Esophagus muscularis mucosa (tissue), 4 donors: ENCODE measurements at regions not wholly inside any gene's neighbourhood (a gene's known extent, or its start where the extent isn't known, plus 50 kb on each side); places are given as distances from the start of the nearest gene placed in this dataset.

ENCODE experiments used
- DNase-seq: peaks from one replicate; pipeline ENCODE4 v3.0.0-alpha.2; 2017; ENCODE audit errors: extremely low spot score
- H3K27ac ChIP-seq, 4 donors: fragments of 200-600 bp; sonication (generic); replicated peaks in 1 of 4; 1 replicate in 3 of 4; 2 replicates in 1 of 4; pipeline ENCODE4 v1.5.1; 2016 to 2019; ENCODE audit warnings: mild to moderate bottlenecking in 1 of 4
- H3K27me3 ChIP-seq, 4 donors: fragments of 200-600 bp; sonication (generic); one replicate each; pipeline versions ENCODE4 v1.5.1 to v1.6.0; 2016 to 2019
- H3K36me3 ChIP-seq, 4 donors: fragments of 200-600 bp; sonication (generic); one replicate each; pipeline ENCODE4 v1.5.1; 2016 to 2019
- H3K4me1 ChIP-seq, 4 donors: fragments of 200-600 bp; sonication (generic); one replicate each; pipeline ENCODE4 v1.5.1; 2016 to 2019
- H3K4me3 ChIP-seq, 4 donors: fragments of 200-600 bp; sonication (generic); 1 replicate in 2 of 4; 2 replicates in 2 of 4; pipeline ENCODE4 v1.5.1; 2016 to 2019; ENCODE audit warnings: mild to moderate bottlenecking in 4 of 4, moderate library complexity in 1 of 4
- H3K9me3 ChIP-seq, 4 donors: fragments of 200-600 bp; sonication (generic); 1 replicate in 3 of 4; 2 replicates in 1 of 4; pipeline ENCODE4 v1.5.1; 2016 to 2019
- CTCF ChIP-seq, 3 experiments: fragments of 200-600 bp in 2 of 3; fragments of 450-650 bp in 1 of 3; sonication (generic) in 2 of 3; IDR thresholded peaks; one replicate each; pipeline ENCODE4 v1.5.1; 2017 to 2019; ENCODE audit warnings: antibody characterized with exemption in 3 of 3, mild to moderate bottlenecking in 2 of 3, moderate library complexity in 1 of 3
- EP300 ChIP-seq: sonication (generic); formaldehyde crosslinking; IDR thresholded peaks from one replicate; pipeline ENCODE4 v1.6.1; 2017; ENCODE audit warnings: antibody characterized with exemption
- POLR2A ChIP-seq: fragments of 450-650 bp; IDR thresholded peaks from one replicate; pipeline ENCODE4 v1.6.1; 2017; ENCODE audit warnings: antibody characterized with exemption, moderate library complexity, mild to moderate bottlenecking, low read depth
- POLR2AphosphoS5 ChIP-seq, 2 donors: sonication (generic); formaldehyde crosslinking; IDR thresholded peaks; one replicate each; pipeline ENCODE4 v1.6.1; 2017; ENCODE audit warnings: antibody characterized with exemption in 2 of 2
- WGBS: methylation state at CpG from one replicate; pipeline ENCODE4 v1.1.5; 2018; 5-methylcytosine and 5-hydroxymethylcytosine counted together
- intact Hi-C: fragments of 100-400 bp; cut with DNase I; formaldehyde crosslinking; loops from one replicate; pipeline ENCODE4 v1.15.1; 2023

- Histone ChIP-seq H3K4me3 (no peak overlapping the region), H3K4me1 (no peaks in the 10 kb centered on the region), H3K9me3 (peaks cover 0 to 33% (median 14%) of the 10 kb centered on the region in 4 donors), H3K27me3 (no peaks in the 10 kb centered on the region), H3K27ac (no peak overlapping the region), H3K36me3 (no peaks in the 10 kb centered on the region)
- TF ChIP-seq EP300 = no peak
- no peak for TF ChIP-seq POLR2AphosphoS5 (IDR thresholded peaks at IDR 0.05)
- no peak for TF ChIP-seq POLR2A
- TF ChIP-seq CTCF (IDR thresholded peaks at IDR 0.05) = no peak
- intact Hi-C loops = no loop called here
- DNase-seq = no peak
Observed at GRCh38 chr6:140130074-140130473, 755.6 kb upstream of the CITED2 start.

GRCh38 chr6:140124498-140124897 lies 750.0 kb upstream of the CITED2 start:
- Histone ChIP-seq H3K27ac (no peak overlapping the region), H3K4me3 (no peak overlapping the region), H3K27me3 (no peaks in the 10 kb centered on the region), H3K9me3 (peaks cover 0 to 12% (median 1%) of the 10 kb centered on the region in 4 donors), H3K4me1 (no peaks in the 10 kb centered on the region), H3K36me3 (no peaks in the 10 kb centered on the region)
- intact Hi-C loops = no loop called here
- no peak for TF ChIP-seq CTCF (IDR thresholded peaks at IDR 0.05)
- no peak for TF ChIP-seq POLR2A
- TF ChIP-seq POLR2AphosphoS5 (IDR thresholded peaks at IDR 0.05) = no peak
- TF ChIP-seq EP300 = no peak
- 92% methylated on average over 2 of the region's 2 CpGs for WGBS
- DNase-seq = no peak

GRCh38 chr6:140108167-140108566 lies 733.7 kb upstream of the CITED2 start:
- H3K4me1 ChIP-seq = no peaks in the 10 kb centered on the region
- H3K27ac ChIP-seq = no peak overlapping the region
- H3K9me3 ChIP-seq = no peaks in the 10 kb centered on the region
- no peaks in the 10 kb centered on the region for H3K36me3 ChIP-seq
- no peaks in the 10 kb centered on the region for H3K27me3 ChIP-seq
- no peak for DNase-seq
- WGBS = 100% methylated on average over 1 of the region's 1 CpG
- TF ChIP-seq EP300 (no peak), CTCF (IDR thresholded peaks at IDR 0.05) (no peak), POLR2AphosphoS5 (IDR thresholded peaks at IDR 0.05) (no peak), POLR2A (no peak)
- intact Hi-C loops = no loop called here
- no peak overlapping the region for H3K4me3 ChIP-seq

GRCh38 chr6:140107216-140107615 lies 732.8 kb upstream of the CITED2 start:
- intact Hi-C loops = no loop called here

More at GRCh38 chr6:140107216-140107615, 732.8 kb upstream of the CITED2 start:
- TF ChIP-seq EP300 = no peak
- TF ChIP-seq CTCF (IDR thresholded peaks at IDR 0.05) = no peak
- no peak for TF ChIP-seq POLR2AphosphoS5 (IDR thresholded peaks at IDR 0.05)
- TF ChIP-seq POLR2A = no peak
- H3K27me3 ChIP-seq = no peaks in the 10 kb centered on the region
- no peaks in the 10 kb centered on the region for H3K36me3 ChIP-seq
- H3K27ac ChIP-seq = no peak overlapping the region
- no peak for DNase-seq
- no peaks in the 10 kb centered on the region for H3K4me1 ChIP-seq
- H3K4me3 ChIP-seq = no peak overlapping the region
- no peaks in the 10 kb centered on the region for H3K9me3 ChIP-seq
